ENCODE measurements at regions not wholly inside any gene's neighbourhood (a gene's known extent, or its start where the extent isn't known, plus 50 kb on each side); places are given as distances from the start of the nearest gene placed in this dataset.

- no peak for DNase-seq (ENCODE audit: low read depth)
These were observed 72.1 kb upstream of the PARD3B start for GRCh38 chr2:204473224-204473623.

DNA sequence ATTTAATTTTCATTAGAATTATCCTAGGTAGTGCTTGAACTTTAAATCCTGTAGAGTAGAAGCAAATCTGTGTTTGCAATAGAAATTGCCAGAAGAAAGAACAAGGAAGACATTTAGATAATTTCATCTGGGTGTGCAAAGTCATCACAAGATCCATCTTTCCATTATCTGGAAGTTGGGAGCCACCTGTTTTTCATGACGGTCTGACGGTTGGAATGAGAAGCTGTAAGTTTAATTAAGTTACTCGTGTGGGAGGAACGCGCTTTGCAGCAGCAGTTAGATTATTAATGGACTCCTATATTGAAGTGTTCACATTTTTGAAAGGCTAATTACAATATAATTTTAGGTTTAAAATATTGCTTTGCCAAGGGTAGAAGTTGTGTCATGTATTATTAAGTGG, 69.9 kb upstream of the PARD3B start:
- no peak for DNase-seq (ENCODE audit: low read depth)

DNA sequence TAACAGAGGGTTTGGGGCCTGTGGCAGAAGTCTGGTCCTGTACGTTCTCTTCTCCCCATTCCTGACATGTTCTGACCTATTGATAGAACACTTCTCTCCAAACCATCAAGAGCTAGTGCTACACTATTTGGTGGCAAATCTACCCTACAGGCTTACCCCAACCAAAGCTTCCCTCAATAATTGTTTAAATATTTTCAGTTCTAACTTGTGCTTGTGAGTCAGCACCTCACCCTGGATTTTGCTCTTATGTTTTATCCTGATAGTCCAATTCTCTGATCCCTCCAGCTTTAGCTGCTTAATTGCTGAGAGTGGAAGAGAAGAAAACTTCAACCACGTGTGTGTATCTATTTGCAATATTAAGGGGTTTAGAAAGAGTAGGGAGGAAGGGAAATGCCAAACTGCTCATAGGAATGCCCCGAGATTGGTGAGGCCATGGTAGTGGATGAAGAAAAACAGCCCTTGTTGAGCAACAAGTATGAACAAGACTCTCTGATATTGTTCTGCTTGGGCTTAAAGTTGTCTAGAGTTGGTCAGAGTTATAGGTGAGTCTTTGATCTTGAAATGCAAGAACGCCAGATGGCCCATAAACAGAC, 67.8 kb upstream of the PARD3B start:
- DNase-seq (ENCODE audit: low read depth) = no peak

GRCh38 chr2:204479557-204479956, 65.7 kb upstream of the PARD3B start:
- DNase-seq (ENCODE audit: low read depth) = no peak

DNA sequence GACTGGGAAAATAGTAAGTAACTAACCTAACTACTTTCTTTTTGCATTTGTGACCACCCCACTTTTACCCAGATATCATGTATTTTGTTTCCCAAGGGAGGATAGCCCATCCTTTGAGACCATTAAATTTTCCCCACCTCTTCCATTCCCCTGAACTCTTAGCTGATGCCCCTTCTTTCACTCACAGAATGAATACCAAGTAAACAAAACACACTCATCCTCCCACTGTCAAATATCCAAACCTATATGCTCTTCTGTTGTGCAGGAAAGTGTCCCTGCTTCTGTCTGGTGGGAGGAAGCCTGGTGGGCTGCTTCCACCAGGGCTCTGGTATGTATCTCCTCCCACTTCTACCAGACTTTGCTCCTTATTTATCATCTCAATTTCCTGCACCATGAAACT, 64.6 kb upstream of the PARD3B start:
- no peak for DNase-seq (ENCODE audit: low read depth)

GRCh38 chr2:204483608-204484081, 61.6 kb upstream of the PARD3B start:
- no peak for DNase-seq (ENCODE audit: low read depth)

- DNase-seq (ENCODE audit: low read depth) = no peak
These were observed 59.0 kb upstream of the PARD3B start for GRCh38 chr2:204486321-204486720.

DNA sequence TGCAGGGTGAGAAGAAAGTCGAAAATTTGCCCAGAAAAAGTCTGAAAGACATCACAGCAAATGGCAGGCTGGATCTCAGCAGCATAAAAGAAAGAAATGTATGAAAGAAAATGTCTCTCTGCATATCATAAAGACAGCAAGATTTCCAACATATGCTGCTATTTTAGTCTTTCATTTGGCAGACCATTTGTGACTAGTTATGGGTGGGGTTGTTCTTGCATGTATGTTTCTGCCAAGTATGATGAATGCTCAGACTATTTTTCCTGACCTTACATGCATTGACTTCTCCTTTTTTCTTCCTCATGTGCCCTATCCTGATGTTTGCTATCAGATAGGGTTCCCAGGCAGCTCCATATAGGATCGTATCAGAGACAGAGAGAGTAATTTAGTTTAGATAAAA, 58.5 kb upstream of the PARD3B start:
- DNase-seq (ENCODE audit: low read depth) = no peak

GRCh38 chr2:204487447-204488229, 57.6 kb upstream of the PARD3B start:
- DNase-seq (ENCODE audit: low read depth) = no peak

DNA sequence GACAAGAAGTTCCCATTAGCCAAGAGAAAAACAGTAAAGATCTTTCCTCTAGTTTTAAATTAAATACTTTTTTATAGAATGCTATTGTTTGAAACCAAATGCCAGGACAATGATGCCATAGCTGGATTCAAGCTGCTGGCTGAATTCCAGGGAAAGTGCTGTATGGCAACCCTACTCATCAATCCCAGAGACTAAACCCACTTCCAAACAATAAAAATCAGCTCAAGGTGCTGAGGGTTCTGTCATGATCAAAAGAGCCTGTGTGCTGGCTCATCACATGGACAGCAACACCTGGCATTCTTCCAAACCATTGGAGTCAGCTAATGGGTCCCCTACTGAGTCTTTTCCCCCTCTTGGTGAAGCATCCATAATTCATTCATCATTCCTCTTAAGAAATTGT, 53.7 kb upstream of the PARD3B start:
- DNase-seq (ENCODE audit: low read depth) = peak; percentile 51

DNA sequence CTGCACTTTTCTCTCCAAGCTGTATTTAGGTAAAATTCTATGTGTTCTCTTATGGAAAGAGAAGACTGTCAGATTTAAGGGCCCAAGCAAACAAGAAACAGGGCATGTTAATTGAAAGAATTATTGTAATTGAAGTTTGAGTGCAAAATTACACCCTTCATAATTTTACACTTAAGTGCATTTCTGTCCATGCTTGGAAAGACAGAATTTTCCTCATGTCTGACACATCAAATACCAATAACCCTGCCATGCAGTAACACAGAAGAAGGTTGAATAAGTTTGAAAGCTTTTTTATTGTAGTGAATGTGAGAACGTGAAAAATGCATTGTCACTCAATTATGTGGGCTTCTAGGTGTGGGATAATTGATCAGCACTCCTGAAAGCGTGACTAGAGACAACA, 52.9 kb upstream of the PARD3B start:
- no peak for DNase-seq (ENCODE audit: low read depth)

DNA sequence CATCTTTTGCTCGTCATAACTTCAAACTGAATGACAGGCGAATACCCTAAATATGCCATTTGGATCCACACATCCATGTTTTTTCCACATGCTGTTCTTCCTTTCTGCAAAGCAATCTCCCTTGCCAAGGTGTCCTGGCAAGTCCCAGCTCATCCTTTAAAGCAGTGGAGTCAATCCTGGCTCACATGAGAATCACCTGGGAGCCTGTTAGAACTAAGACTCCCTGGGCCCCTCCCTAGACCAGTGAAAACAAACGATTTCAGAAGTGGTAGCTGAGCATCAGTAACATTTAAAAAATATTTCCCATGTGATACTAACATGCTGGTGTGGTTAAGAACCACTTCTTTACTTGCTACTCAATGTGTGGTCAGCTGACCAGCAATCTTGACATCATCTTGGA, 50.6 kb upstream of the PARD3B start:
- DNase-seq (ENCODE audit: low read depth) = no peak

DNA sequence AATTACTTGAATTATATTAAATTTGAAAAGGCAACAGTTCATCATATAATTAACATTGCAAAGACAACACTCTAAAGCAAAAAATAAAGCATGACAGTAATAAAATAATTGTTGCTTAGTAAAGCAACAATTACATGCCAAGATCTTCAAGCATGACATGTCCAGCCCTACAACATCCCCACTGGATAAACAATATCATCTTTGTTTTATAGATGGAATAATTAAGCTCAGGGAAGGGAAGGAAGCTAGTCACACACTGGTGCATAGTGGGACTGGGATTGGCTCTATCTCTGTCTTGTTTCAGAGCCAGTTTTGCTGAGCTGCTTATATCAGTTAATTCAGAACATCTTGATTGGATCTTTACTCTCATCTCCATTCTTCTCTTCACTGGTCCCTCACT, 49.9 kb upstream of the PARD3B start:
- no peak for DNase-seq (ENCODE audit: low read depth)
